Adrenal gland (tissue), 5 donors: ENCODE measurements at regions not wholly inside any gene's neighbourhood (a gene's known extent, or its start where the extent isn't known, plus 50 kb on each side); places are given as distances from the start of the nearest gene placed in this dataset.

Experiments used
- POLR2A ChIP-seq, 2 donors: fragments of 450-650 bp; IDR thresholded peaks; one replicate each; pipeline ENCODE4 v1.6.1; 2017; ENCODE audit warnings: antibody characterized with exemption in 2 of 2, mild to moderate bottlenecking in 2 of 2, moderate library complexity in 1 of 2
- TF ChIP-seq, protein P1 (sequence below), 6 experiments: fragments of 450-650 bp in 4 of 6; fragments of 200-600 bp in 2 of 6; sonication (generic) in 1 of 6; IDR thresholded peaks; 1 replicate in 5 of 6; 2 replicates in 1 of 6; pipeline versions ENCODE4 v1.5.1 to v1.8.0; 2016 to 2021; ENCODE audit warnings: antibody characterized with exemption in 6 of 6, mild to moderate bottlenecking in 2 of 6, moderate library complexity in 1 of 6
- donor health status: DM: no; HTN: no; CAD: no.

DNA sequence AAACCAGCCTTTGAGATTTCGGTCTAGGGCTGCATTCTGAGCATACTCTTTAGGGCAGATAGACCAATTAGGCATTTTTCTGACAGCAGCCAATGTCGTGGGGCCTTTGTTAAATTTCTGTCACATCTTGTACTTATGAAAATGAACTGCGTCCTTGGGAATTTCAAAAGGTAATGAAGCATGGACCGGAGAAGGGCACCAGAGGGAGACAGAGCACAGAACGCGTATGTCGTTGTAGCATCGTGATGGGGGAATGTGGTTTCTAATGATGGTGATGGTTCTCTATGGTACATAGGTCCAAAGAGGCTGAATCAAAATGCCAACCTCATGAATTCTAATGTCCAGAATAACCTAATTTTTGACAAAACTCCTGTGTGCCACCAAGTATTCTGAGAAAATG, 483.9 kb upstream of the CRIM1 start:
- TF ChIP-seq, protein P1, sequence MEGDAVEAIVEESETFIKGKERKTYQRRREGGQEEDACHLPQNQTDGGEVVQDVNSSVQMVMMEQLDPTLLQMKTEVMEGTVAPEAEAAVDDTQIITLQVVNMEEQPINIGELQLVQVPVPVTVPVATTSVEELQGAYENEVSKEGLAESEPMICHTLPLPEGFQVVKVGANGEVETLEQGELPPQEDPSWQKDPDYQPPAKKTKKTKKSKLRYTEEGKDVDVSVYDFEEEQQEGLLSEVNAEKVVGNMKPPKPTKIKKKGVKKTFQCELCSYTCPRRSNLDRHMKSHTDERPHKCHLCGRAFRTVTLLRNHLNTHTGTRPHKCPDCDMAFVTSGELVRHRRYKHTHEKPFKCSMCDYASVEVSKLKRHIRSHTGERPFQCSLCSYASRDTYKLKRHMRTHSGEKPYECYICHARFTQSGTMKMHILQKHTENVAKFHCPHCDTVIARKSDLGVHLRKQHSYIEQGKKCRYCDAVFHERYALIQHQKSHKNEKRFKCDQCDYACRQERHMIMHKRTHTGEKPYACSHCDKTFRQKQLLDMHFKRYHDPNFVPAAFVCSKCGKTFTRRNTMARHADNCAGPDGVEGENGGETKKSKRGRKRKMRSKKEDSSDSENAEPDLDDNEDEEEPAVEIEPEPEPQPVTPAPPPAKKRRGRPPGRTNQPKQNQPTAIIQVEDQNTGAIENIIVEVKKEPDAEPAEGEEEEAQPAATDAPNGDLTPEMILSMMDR (IDR thresholded peaks at IDR 0.05) = no peak
- TF ChIP-seq POLR2A (IDR thresholded peaks at IDR 0.05) = no peak
